SK-N-SH (cell line): ENCODE measurements at regions not wholly inside any gene's neighbourhood (a gene's known extent, or its start where the extent isn't known, plus 50 kb on each side); places are given as distances from the start of the nearest gene placed in this dataset.

Experiments used
- CTCF ChIA-PET: fragments of 300-600, 350-600 bp; formaldehyde crosslinking; extraction: SDS; loops from one replicate; lab custom pipeline; 2021; lab: Yijun Ruan, JAX
- POLR2A ChIA-PET: fragments of 350-600 bp; sonication (Branson Sonifier 250); formaldehyde crosslinking; extraction: SDS; loops from one replicate; lab custom pipeline; 2020; ENCODE audit warnings: antibody characterized with exemption, inconsistent platforms; lab: Yijun Ruan, JAX
- DNase-seq: peaks from one replicate; pipeline ENCODE4 v3.0.0; 2012
- H2AFZ ChIP-seq: fragments of 200-600 bp; sonication (generic); 2 replicates; pipeline ENCODE4 v1.8.1; 2016; ENCODE audit warnings: antibody characterized with exemption, mild to moderate bottlenecking, low read depth
- H3F3A ChIP-seq: fragments of 200-600 bp; sonication (generic); replicated peaks from 2 replicates; pipeline ENCODE3; 2016; ENCODE audit warnings: antibody characterized with exemption, mild to moderate bottlenecking; ENCODE audit not compliant: insufficient read depth
- H3K27ac ChIP-seq, 2 experiments: fragments of 200-500 bp in 1 of 2; fragments of 200-600 bp in 1 of 2; sonication (Bioruptor generic) in 1 of 2; sonication (generic), shearing (Covaris generic) in 1 of 2; 2 replicates each; pipeline versions ENCODE4 v1.5.1 to v1.6.1; 2014 to 2016; ENCODE audit warnings: low read depth in 2 of 2, inconsistent platforms in 1 of 2, low read length in 1 of 2, mild to moderate bottlenecking in 1 of 2, mixed read lengths in 1 of 2
- H3K27me3 ChIP-seq: fragments of 200-600 bp; sonication (generic), shearing (Covaris generic); 2 replicates; pipeline ENCODE4 v1.6.1; 2016; ENCODE audit warnings: mixed run types; ENCODE audit not compliant: insufficient read depth
- H3K36me3 ChIP-seq, 2 experiments: fragments of 200-500 bp in 1 of 2; fragments of 200-600 bp in 1 of 2; sonication (Bioruptor generic) in 1 of 2; sonication (generic) in 1 of 2; replicated peaks in 1 of 2; 2 replicates each; pipeline versions ENCODE3 to v1.5.1; 2014 to 2016; ENCODE audit warnings: low read length in 1 of 2, mild to moderate bottlenecking in 1 of 2; ENCODE audit not compliant: insufficient read depth in 2 of 2, control insufficient read depth in 1 of 2
- H3K4me1 ChIP-seq, 2 experiments: fragments of 200-500 bp in 1 of 2; fragments of 200-600 bp in 1 of 2; sonication (Bioruptor generic) in 1 of 2; sonication (generic), shearing (Covaris generic) in 1 of 2; 2 replicates each; pipeline versions ENCODE4 v1.5.1 to v1.6.1; 2014 to 2016; ENCODE audit warnings: low read depth in 1 of 2, low read length in 1 of 2, mixed run types in 1 of 2; ENCODE audit not compliant: insufficient read depth in 2 of 2, control insufficient read depth in 1 of 2
- H3K4me2 ChIP-seq: fragments of 200-600 bp; sonication (generic), shearing (Covaris generic); 2 replicates; pipeline ENCODE4 v1.6.1; 2017; ENCODE audit warnings: mixed run types
- H3K4me3 ChIP-seq, 2 experiments: fragments of 200-500 bp in 1 of 2; fragments of 200-600 bp in 1 of 2; sonication (Bioruptor generic) in 1 of 2; sonication (generic), shearing (Covaris generic) in 1 of 2; 2 replicates each; pipeline versions ENCODE4 v1.5.1 to v1.8.1; 2014 to 2016; ENCODE audit warnings: low read depth in 2 of 2, inconsistent platforms in 1 of 2, low read length in 1 of 2, mild to moderate bottlenecking in 1 of 2, mixed read lengths in 1 of 2, moderate library complexity in 1 of 2
- H3K79me2 ChIP-seq: fragments of 200-600 bp; sonication (generic); 2 replicates; pipeline ENCODE4 v1.8.1; 2017; ENCODE audit warnings: mild to moderate bottlenecking; ENCODE audit not compliant: insufficient read depth
- H3K9ac ChIP-seq: fragments of 200-600 bp; sonication (generic); 2 replicates; pipeline ENCODE4 v1.6.1; 2017; ENCODE audit warnings: mixed run types
- H3K9me2 ChIP-seq: fragments of 200-600 bp; sonication (generic); 2 replicates; pipeline ENCODE4 v1.6.1; 2017; ENCODE audit warnings: mixed run types
- H3K9me3 ChIP-seq: fragments of 200-600 bp; sonication (generic); 2 replicates; pipeline ENCODE4 v1.6.1; 2017; ENCODE audit warnings: mixed run types, mild to moderate bottlenecking, moderate library complexity
- H4K20me1 ChIP-seq: fragments of 200-600 bp; sonication (generic); 2 replicates; pipeline ENCODE4 v1.6.1; 2017; ENCODE audit warnings: mild to moderate bottlenecking, mixed run types; ENCODE audit not compliant: insufficient read depth
- CHD2 ChIP-seq: fragments of 150-350 bp; IDR thresholded peaks from 2 replicates; pipeline ENCODE4 v1.6.1; 2018; ENCODE audit warnings: low read length; ENCODE audit not compliant: partially characterized antibody
- ELF1 ChIP-seq: IDR thresholded peaks from 2 replicates; pipeline ENCODE4 v1.4.0; 2012
- EP300 ChIP-seq, 2 experiments: IDR thresholded peaks; 2 replicates each; pipeline versions ENCODE4 v1.4.0 to v1.6.1; 2012; ENCODE audit warnings: borderline replicate concordance in 1 of 2, low read depth in 1 of 2, low read length in 1 of 2
- FOSL2 ChIP-seq: IDR thresholded peaks from 2 replicates; pipeline ENCODE4 v1.4.0; 2012; ENCODE audit warnings: low read depth, mild to moderate bottlenecking, moderate library complexity, borderline replicate concordance
- FOXJ3 ChIP-seq: sonication (generic); formaldehyde crosslinking; IDR thresholded peaks from 2 replicates; pipeline ENCODE4 v1.5.1; 2020; ENCODE audit warnings: mild to moderate bottlenecking, missing genetic modification reagents
- FOXM1 ChIP-seq: IDR thresholded peaks from 2 replicates; pipeline ENCODE4 v1.4.0; 2012; ENCODE audit warnings: low read depth, mild to moderate bottlenecking
- JUND ChIP-seq: IDR thresholded peaks from 2 replicates; pipeline ENCODE4 v1.4.0; 2012
- MXI1 ChIP-seq: IDR thresholded peaks from 2 replicates; pipeline ENCODE4 v1.6.1; 2012; ENCODE audit warnings: mild to moderate bottlenecking, low read depth, low read length, improper control_type of control experiment
- NFIC ChIP-seq: IDR thresholded peaks from 2 replicates; pipeline ENCODE4 v1.4.0; 2012; ENCODE audit warnings: borderline replicate concordance
- NRF1 ChIP-seq: IDR thresholded peaks from 2 replicates; pipeline ENCODE4 v1.6.1; 2012; ENCODE audit warnings: low read depth, mild to moderate bottlenecking, low read length
- RCOR1 ChIP-seq: fragments of 150-350 bp; IDR thresholded peaks from 2 replicates; pipeline ENCODE4 v1.6.1; 2017; ENCODE audit warnings: antibody characterized with exemption, low read length
- RFX5 ChIP-seq: IDR thresholded peaks from 2 replicates; pipeline ENCODE4 v1.6.1; 2012; ENCODE audit warnings: mild to moderate bottlenecking, improper control_type of control experiment, low read length
- SIN3A ChIP-seq: IDR thresholded peaks from 2 replicates; pipeline ENCODE4 v1.6.1; 2012; ENCODE audit warnings: low read depth, mild to moderate bottlenecking, low read length, moderate library complexity, borderline replicate concordance
- SMC3 ChIP-seq: IDR thresholded peaks from 2 replicates; pipeline ENCODE4 v1.6.1; 2012; ENCODE audit warnings: low read depth, low read length, improper control_type of control experiment
- TCF12 ChIP-seq: IDR thresholded peaks from 2 replicates; pipeline ENCODE4 v1.4.0; 2012
- TEAD4 ChIP-seq: IDR thresholded peaks from 2 replicates; pipeline ENCODE4 v1.4.0; 2012; ENCODE audit warnings: mild to moderate bottlenecking, borderline replicate concordance; ENCODE audit not compliant: insufficient read depth
- WGBS: methylation state at CpG from one replicate; pipeline ENCODE4 v1.1.6; 2017; ENCODE audit warnings: low lambda C conversion rate; 5-methylcytosine and 5-hydroxymethylcytosine counted together
- TF ChIP-seq, protein P1 (sequence below): fragments of 150-350 bp; IDR thresholded peaks from 2 replicates; pipeline ENCODE4 v1.6.1; 2017; ENCODE audit warnings: antibody characterized with exemption, low read length, low read depth, borderline replicate concordance
- TF ChIP-seq, protein P2 (sequence below): IDR thresholded peaks from 2 replicates; pipeline ENCODE4 v1.4.0; 2012; ENCODE audit warnings: low read depth, borderline replicate concordance
- TF ChIP-seq, protein P3 (sequence below): IDR thresholded peaks from 2 replicates; pipeline ENCODE4 v1.4.0; 2012; ENCODE audit warnings: low read depth, borderline replicate concordance
- TF ChIP-seq, protein P4 (sequence below): IDR thresholded peaks from 2 replicates; pipeline ENCODE4 v1.4.0; 2012; ENCODE audit warnings: low read depth

DNA sequence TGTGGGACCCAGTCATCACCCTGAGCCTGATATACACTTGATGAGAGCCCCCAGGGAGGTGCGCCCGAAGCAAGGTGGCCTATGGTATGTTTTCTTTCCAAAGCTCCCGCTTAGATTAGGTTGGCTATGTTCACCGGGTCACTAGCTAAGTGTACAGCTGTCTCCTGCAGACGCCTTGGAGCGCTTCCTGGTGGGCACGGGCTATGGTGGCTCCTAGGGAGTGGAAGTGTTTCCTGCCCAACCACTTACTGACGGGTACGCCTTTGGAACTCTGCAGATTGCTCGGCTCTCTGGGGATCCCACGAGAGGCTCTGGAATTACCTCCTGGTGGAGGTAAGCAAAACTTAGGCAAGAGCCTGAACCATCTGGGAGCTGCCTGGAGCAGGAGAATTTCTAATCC is 83.6 kb upstream of the CXCL12 start:
- peaks cover 16% of the 10 kb centered on the region; the same call in 1 of the 2 replicates for H3K27me3 ChIP-seq
- no peak overlapping the region for H3K4me3 ChIP-seq
- H3K4me1 ChIP-seq = no peaks in the 10 kb centered on the region; a peak in 1 of 4 replicates
- H3F3A ChIP-seq = no peaks in the 10 kb centered on the region
- no peaks in the 10 kb centered on the region for H3K9me3 ChIP-seq
- H3K9ac ChIP-seq = no peak overlapping the region
- no peak for DNase-seq
- no peaks in the 10 kb centered on the region for H4K20me1 ChIP-seq
- WGBS = 0% methylated on average over 5 of the region's 11 CpGs
- no peaks in the 10 kb centered on the region for H3K79me2 ChIP-seq
- no peak for TF ChIP-seq FOXM1
- no peak for TF ChIP-seq FOXJ3
- TF ChIP-seq, protein P1, sequence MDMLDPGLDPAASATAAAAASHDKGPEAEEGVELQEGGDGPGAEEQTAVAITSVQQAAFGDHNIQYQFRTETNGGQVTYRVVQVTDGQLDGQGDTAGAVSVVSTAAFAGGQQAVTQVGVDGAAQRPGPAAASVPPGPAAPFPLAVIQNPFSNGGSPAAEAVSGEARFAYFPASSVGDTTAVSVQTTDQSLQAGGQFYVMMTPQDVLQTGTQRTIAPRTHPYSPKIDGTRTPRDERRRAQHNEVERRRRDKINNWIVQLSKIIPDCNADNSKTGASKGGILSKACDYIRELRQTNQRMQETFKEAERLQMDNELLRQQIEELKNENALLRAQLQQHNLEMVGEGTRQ = no peak
- TF ChIP-seq SMC3 = no peak
- TF ChIP-seq TEAD4 = no peak
- no peak for TF ChIP-seq SIN3A
- no peak for TF ChIP-seq NFIC
- TF ChIP-seq NRF1 = no peak
- no peak for TF ChIP-seq FOSL2
- TF ChIP-seq ELF1 = no peak
- no peak for TF ChIP-seq JUND
- TF ChIP-seq, protein P2, sequence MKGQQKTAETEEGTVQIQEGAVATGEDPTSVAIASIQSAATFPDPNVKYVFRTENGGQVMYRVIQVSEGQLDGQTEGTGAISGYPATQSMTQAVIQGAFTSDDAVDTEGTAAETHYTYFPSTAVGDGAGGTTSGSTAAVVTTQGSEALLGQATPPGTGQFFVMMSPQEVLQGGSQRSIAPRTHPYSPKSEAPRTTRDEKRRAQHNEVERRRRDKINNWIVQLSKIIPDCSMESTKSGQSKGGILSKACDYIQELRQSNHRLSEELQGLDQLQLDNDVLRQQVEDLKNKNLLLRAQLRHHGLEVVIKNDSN = no peak
- TF ChIP-seq, protein P3, sequence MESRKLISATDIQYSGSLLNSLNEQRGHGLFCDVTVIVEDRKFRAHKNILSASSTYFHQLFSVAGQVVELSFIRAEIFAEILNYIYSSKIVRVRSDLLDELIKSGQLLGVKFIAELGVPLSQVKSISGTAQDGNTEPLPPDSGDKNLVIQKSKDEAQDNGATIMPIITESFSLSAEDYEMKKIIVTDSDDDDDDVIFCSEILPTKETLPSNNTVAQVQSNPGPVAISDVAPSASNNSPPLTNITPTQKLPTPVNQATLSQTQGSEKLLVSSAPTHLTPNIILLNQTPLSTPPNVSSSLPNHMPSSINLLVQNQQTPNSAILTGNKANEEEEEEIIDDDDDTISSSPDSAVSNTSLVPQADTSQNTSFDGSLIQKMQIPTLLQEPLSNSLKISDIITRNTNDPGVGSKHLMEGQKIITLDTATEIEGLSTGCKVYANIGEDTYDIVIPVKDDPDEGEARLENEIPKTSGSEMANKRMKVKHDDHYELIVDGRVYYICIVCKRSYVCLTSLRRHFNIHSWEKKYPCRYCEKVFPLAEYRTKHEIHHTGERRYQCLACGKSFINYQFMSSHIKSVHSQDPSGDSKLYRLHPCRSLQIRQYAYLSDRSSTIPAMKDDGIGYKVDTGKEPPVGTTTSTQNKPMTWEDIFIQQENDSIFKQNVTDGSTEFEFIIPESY = no peak
- TF ChIP-seq, protein P4, sequence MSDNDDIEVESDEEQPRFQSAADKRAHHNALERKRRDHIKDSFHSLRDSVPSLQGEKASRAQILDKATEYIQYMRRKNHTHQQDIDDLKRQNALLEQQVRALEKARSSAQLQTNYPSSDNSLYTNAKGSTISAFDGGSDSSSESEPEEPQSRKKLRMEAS = no peak
- TF ChIP-seq TCF12 = no peak
- no peak for TF ChIP-seq EP300 (IDR thresholded peaks at IDR 0.05; ENCODE audit: borderline replicate concordance in 1 of 2, low read depth in 1 of 2, low read length in 1 of 2)
- TF ChIP-seq RCOR1 = no peak
- no peak for TF ChIP-seq RFX5
- TF ChIP-seq CHD2 = no peak
- no peak for TF ChIP-seq MXI1
- H3K36me3 ChIP-seq = no peaks in the 10 kb centered on the region
- H2AFZ ChIP-seq = no peak overlapping the region
- H3K9me2 ChIP-seq = no peaks in the 10 kb centered on the region
- no peak overlapping the region for H3K4me2 ChIP-seq
- CTCF ChIA-PET = no interaction called here
- POLR2A ChIA-PET = no interaction called here
- no peak overlapping the region for H3K27ac ChIP-seq
